IPS-NIHi7 (cell line): ENCODE measurements at regions not wholly inside any gene's neighbourhood (a gene's known extent, or its start where the extent isn't known, plus 50 kb on each side); places are given as distances from the start of the nearest gene placed in this dataset.

ENCODE experiments used
- DNase-seq: peaks from one replicate; pipeline ENCODE4 v3.0.0; 2012; ENCODE audit warnings: mixed read lengths; ENCODE audit errors: extremely low spot score

- DNase-seq = no peak
Measured at GRCh38 chr15:47326410-47327333, 390.6 kb upstream of the SEMA6D start.

- no peak for DNase-seq
Measured at GRCh38 chr15:47331829-47332393, 385.4 kb upstream of the SEMA6D start.

GRCh38 chr15:47332481-47332880 is 384.8 kb upstream of the SEMA6D start:
- DNase-seq = no peak

GRCh38 chr15:47333734-47334133 is 383.6 kb upstream of the SEMA6D start:
- no peak for DNase-seq

- no peak for DNase-seq
Measured at GRCh38 chr15:47334805-47335535, 382.3 kb upstream of the SEMA6D start.

GRCh38 chr15:47337106-47337505 is 380.2 kb upstream of the SEMA6D start:
- no peak for DNase-seq

- no peak for DNase-seq
Measured at GRCh38 chr15:47337836-47338235, 379.5 kb upstream of the SEMA6D start.

GRCh38 chr15:47338771-47339170 is 378.5 kb upstream of the SEMA6D start:
- no peak for DNase-seq

- DNase-seq = no peak
Measured at GRCh38 chr15:47339800-47340570, 377.3 kb upstream of the SEMA6D start.

GRCh38 chr15:47340571-47340920 is 376.8 kb upstream of the SEMA6D start:
- DNase-seq = no peak

GRCh38 chr15:47349179-47349578 is 368.1 kb upstream of the SEMA6D start:
- no peak for DNase-seq

- no peak for DNase-seq
Measured at GRCh38 chr15:47351501-47351900, 365.8 kb upstream of the SEMA6D start.

GRCh38 chr15:47352217-47352616 is 365.1 kb upstream of the SEMA6D start:
- DNase-seq = no peak

GRCh38 chr15:47355759-47356158 is 361.5 kb upstream of the SEMA6D start:
- no peak for DNase-seq

GRCh38 chr15:47356297-47356696 is 361.0 kb upstream of the SEMA6D start:
- no peak for DNase-seq

GRCh38 chr15:47358876-47359275 is 358.4 kb upstream of the SEMA6D start:
- no peak for DNase-seq

GRCh38 chr15:47360305-47360704 is 357.0 kb upstream of the SEMA6D start:
- no peak for DNase-seq

- DNase-seq = no peak
Measured at GRCh38 chr15:47362118-47362905, 355.0 kb upstream of the SEMA6D start.

- no peak for DNase-seq
Measured at GRCh38 chr15:47363653-47364052, 353.7 kb upstream of the SEMA6D start.

GRCh38 chr15:47364230-47365141 is 352.8 kb upstream of the SEMA6D start:
- no peak for DNase-seq
